HepG2 (cell line): ENCODE measurements at regions not wholly inside any gene's neighbourhood (a gene's known extent, or its start where the extent isn't known, plus 50 kb on each side); places are given as distances from the start of the nearest gene placed in this dataset.

Experiments
- ATAC-seq: fragments of 200-7000 bp; cut with Tn5 transposase; 3 replicates; pipeline ENCODE4 v1.9.1; 2020; ENCODE audit warnings: mild to moderate bottlenecking, moderate library complexity
- BruUV-seq: library from RNA; stranded (reverse); fragments of 400-500 nt; replicated peaks from 2 replicates; lab custom pipeline; 2021; lab: Mats Ljungman, UMichigan
- CTCF ChIA-PET: fragments of 300-600 bp; formaldehyde crosslinking; extraction: SDS; loops from one replicate; lab custom pipeline; 2021; ENCODE audit warnings: low total read pairs, inconsistent platforms, low intra/inter-chr PET ratio; lab: Yijun Ruan, JAX
- POLR2A ChIA-PET: fragments of 350-600 bp; sonication (Branson Sonifier 250); formaldehyde crosslinking; loops from one replicate; lab custom pipeline; 2020; ENCODE audit warnings: antibody characterized with exemption, inconsistent platforms; lab: Yijun Ruan, JAX
- DNase-seq: peaks from one replicate; pipeline ENCODE4 v3.0.0-alpha.2; 2015; ENCODE audit warnings: low spot score
- FAIRE-seq: peaks from 3 replicates; lab custom pipeline; 2011; peaks lifted over from hg19 to GRCh38; lab: Jason Lieb, UNC
- H2AFZ ChIP-seq: one replicate; pipeline ENCODE4 v1.6.1; 2011; ENCODE audit warnings: low read length, inconsistent platforms
- H3K27ac ChIP-seq: fragments of 300-600 bp; 3 replicates; pipeline ENCODE4 v1.8.0; 2011; ENCODE audit warnings: mixed run types, mild to moderate bottlenecking, mixed read lengths, low read length, inconsistent platforms; ENCODE audit not compliant: insufficient read depth; ENCODE audit errors: extremely low read length
- H3K27me3 ChIP-seq, 2 experiments: fragments of 200-600 bp in 1 of 2; 2 replicates in 1 of 2; 3 replicates in 1 of 2; pipeline versions ENCODE4 v1.6.0 to v1.8.0; 2011; ENCODE audit warnings: low read length in 2 of 2, mild to moderate bottlenecking in 2 of 2, moderate library complexity in 2 of 2, inconsistent platforms in 1 of 2; ENCODE audit not compliant: insufficient read depth in 2 of 2, control insufficient read depth in 1 of 2
- H3K36me3 ChIP-seq, 2 experiments: fragments of 200-600 bp in 1 of 2; replicated peaks in 1 of 2; 2 replicates in 1 of 2; 3 replicates in 1 of 2; pipeline versions ENCODE4 v1.5.1 to v1.8.0; 2011; ENCODE audit warnings: low read length in 2 of 2, inconsistent platforms in 1 of 2; ENCODE audit not compliant: insufficient read depth in 2 of 2, control insufficient read depth in 1 of 2
- H3K4me1 ChIP-seq: 2 replicates; pipeline ENCODE4 v1.5.1; 2012; ENCODE audit warnings: low read length, inconsistent platforms; ENCODE audit not compliant: insufficient read depth
- H3K4me2 ChIP-seq: 2 replicates; pipeline ENCODE4 v1.6.0; 2011; ENCODE audit warnings: low read depth, low read length, inconsistent platforms
- H3K4me3 ChIP-seq, 3 experiments: fragments of 200-600 bp in 1 of 3; sonication (generic), shearing (Covaris generic) in 1 of 3; replicated peaks in 1 of 3; 2 replicates each; pipeline ENCODE4 v1.5.1; 2011 to 2016; ENCODE audit warnings: low read length in 3 of 3, inconsistent platforms in 2 of 3, low read depth in 2 of 3, mild to moderate bottlenecking in 2 of 3, control low read depth in 1 of 3, mixed read lengths in 1 of 3; ENCODE audit not compliant: insufficient read depth in 1 of 3
- H3K79me2 ChIP-seq: one replicate; pipeline ENCODE4 v1.6.1; 2011; ENCODE audit warnings: low read length, inconsistent platforms; ENCODE audit not compliant: insufficient read depth
- H3K9ac ChIP-seq: 2 replicates; pipeline ENCODE4 v1.6.0; 2011; ENCODE audit warnings: mild to moderate bottlenecking, low read depth, low read length, inconsistent platforms; ENCODE audit not compliant: insufficient read depth
- H3K9me3 ChIP-seq: 2 replicates; pipeline ENCODE4 v1.5.1; 2012; ENCODE audit warnings: mild to moderate bottlenecking, low read length
- H4K20me1 ChIP-seq: 2 replicates; pipeline ENCODE4 v1.6.0; 2011; ENCODE audit warnings: inconsistent platforms, mild to moderate bottlenecking, low read length, moderate library complexity; ENCODE audit not compliant: insufficient read depth
- BCL6 ChIP-seq: IDR thresholded peaks from 2 replicates; pipeline ENCODE4 v1.6.1; 2016; ENCODE audit warnings: missing genetic modification reagents, missing compliant biosample characterization
- CTCF ChIP-seq: sonication (generic); formaldehyde crosslinking; IDR thresholded peaks from 2 replicates; pipeline ENCODE4 v1.5.0; 2020; ENCODE audit warnings: mild to moderate bottlenecking, missing genetic modification reagents, moderate library complexity
- FIP1L1 ChIP-seq: fragments of 200-400 bp; formaldehyde crosslinking; IDR thresholded peaks from 2 replicates; pipeline ENCODE4 v1.6.1; 2018; ENCODE audit warnings: low read depth, mild to moderate bottlenecking, low read length, moderate library complexity, borderline replicate concordance; ENCODE audit not compliant: insufficient read depth
- HMGXB4 ChIP-seq, 2 experiments: sonication (generic) in 1 of 2; formaldehyde crosslinking in 1 of 2; IDR thresholded peaks; 2 replicates each; pipeline versions ENCODE4 v1.4.0 to v1.6.1; 2018 to 2020; ENCODE audit warnings: missing genetic modification reagents in 2 of 2, borderline replicate concordance in 1 of 2, low read depth in 1 of 2, mild to moderate bottlenecking in 1 of 2, missing biosample characterization in 1 of 2
- MAX ChIP-seq: IDR thresholded peaks from 2 replicates; pipeline ENCODE4 v1.6.1; 2012; ENCODE audit warnings: inconsistent platforms
- MXI1 ChIP-seq: IDR thresholded peaks from 3 replicates; pipeline ENCODE4 v1.6.1; 2012; ENCODE audit warnings: low read depth, low read length, inconsistent platforms, borderline replicate concordance
- STAG1 ChIP-seq: sonication (generic); formaldehyde crosslinking; IDR thresholded peaks from 2 replicates; pipeline ENCODE4 v1.4.0; 2020; ENCODE audit warnings: missing genetic modification reagents
- ZBTB4 ChIP-seq: sonication (generic); formaldehyde crosslinking; IDR thresholded peaks from 2 replicates; pipeline ENCODE4 v1.4.0; 2020; ENCODE audit warnings: missing genetic modification reagents, mild to moderate bottlenecking, borderline replicate concordance
- ZNF317 ChIP-seq: sonication (generic); formaldehyde crosslinking; IDR thresholded peaks from 2 replicates; pipeline ENCODE4 v1.5.0; 2020; ENCODE audit warnings: mild to moderate bottlenecking, missing genetic modification reagents
- ZNF350 ChIP-seq: sonication (generic); formaldehyde crosslinking; IDR thresholded peaks from 2 replicates; pipeline ENCODE4 v1.4.0; 2020; ENCODE audit warnings: mild to moderate bottlenecking, low read depth, missing genetic modification reagents, borderline replicate concordance
- WGBS: methylation state at CpG from one replicate; pipeline ENCODE4 v1.1.6; 2017; ENCODE audit warnings: low lambda C conversion rate; 5-methylcytosine and 5-hydroxymethylcytosine counted together
- in situ Hi-C: cut with HindIII; loops from 2 replicates; pipeline ENCODE4 v1.10.0; 2017; ENCODE audit warnings: low pct_unique_long_range_greater_than_20kb; ENCODE audit not compliant: extremely low pct_ligation_motif_present
- intact Hi-C: fragments of 100-400 bp; cut with micrococcal nuclease; formaldehyde crosslinking; loops from one replicate; pipeline ENCODE4 v1.10.0; 2022; ENCODE audit not compliant: unreplicated experiment

- ChIA-PET CTCF (no interaction called here), POLR2A (no interaction called here)
- WGBS, result 1% methylated on average over 2 of the region's 2 CpGs
- Histone ChIP-seq H3K27ac (no peak overlapping the region), H3K9ac (no peak overlapping the region), H3K9me3 (no peaks in the 10 kb centered on the region), H3K4me1 (no peaks in the 10 kb centered on the region), H3K27me3 (peaks cover 0 to 20% of the 10 kb centered on the region in 2 experiments; a peak in 1 of 5 replicates), H3K36me3 (no peaks in the 10 kb centered on the region), H4K20me1 (no peaks in the 10 kb centered on the region), H3K4me3 (no peak overlapping the region), H2AFZ (no peak overlapping the region), H3K4me2 (no peak overlapping the region), H3K79me2 (no peaks in the 10 kb centered on the region)
- DNase-seq (no peak), FAIRE-seq (no peak), ATAC-seq (no peak)
- in situ Hi-C loops, result no loop called here
- no peak for TF ChIP-seq ZBTB4 (CRISPR knock-in tag)
- TF ChIP-seq ZNF317 (CRISPR knock-in tag), result peak; percentile 98
- TF ChIP-seq BCL6, result no peak
- no peak for TF ChIP-seq MAX
- intact Hi-C loops, result no loop called here
- no TSS peak for BruUV-seq
Observed at GRCh38 chr6:170483413-170483812, 69.7 kb downstream of the PSMB1 start.

- ATAC-seq (peak; percentile 89), DNase-seq (no peak), FAIRE-seq (no peak)
- no TSS peak for BruUV-seq
- no peak overlapping the region for H3K9ac ChIP-seq
- H3K4me2 ChIP-seq, result no peak overlapping the region
- no peaks in the 10 kb centered on the region for H3K4me1 ChIP-seq
- H3K79me2 ChIP-seq, result no peaks in the 10 kb centered on the region
- ChIA-PET POLR2A (no interaction called here), CTCF (no interaction called here)
- H3K4me3 ChIP-seq, result no peak overlapping the region
- intact Hi-C loops, result no loop called here
- no peaks in the 10 kb centered on the region for H3K36me3 ChIP-seq
- H3K27me3 ChIP-seq, result peaks cover 0 to 42% of the 10 kb centered on the region in 2 experiments; a peak in 3 of 5 replicates
- no peaks in the 10 kb centered on the region for H3K9me3 ChIP-seq
- H2AFZ ChIP-seq, result no peak overlapping the region
- no peaks in the 10 kb centered on the region for H4K20me1 ChIP-seq
- WGBS, result 14% methylated on average over 5 of the region's 6 CpGs
- in situ Hi-C loops, result no loop called here
- H3K27ac ChIP-seq, result no peak overlapping the region
- TF ChIP-seq CTCF (CRISPR knock-in tag) (peak; percentile 43), HMGXB4 (CRISPR knock-in tag; IDR thresholded peaks at IDR 0.05; ENCODE audit: borderline replicate concordance in 1 of 2, low read depth in 1 of 2) (no peak), FIP1L1 (no peak), ZNF350 (no peak), MXI1 (no peak), STAG1 (0 out of 2 replicates have a peak, but pooled peaks have one; percentile 21)
Observed at GRCh38 chr6:170480050-170480692, 72.9 kb downstream of the PSMB1 start.
